ENCODE measurements at regions not wholly inside any gene's neighbourhood (a gene's known extent, or its start where the extent isn't known, plus 50 kb on each side); places are given as distances from the start of the nearest gene placed in this dataset.

DNA sequence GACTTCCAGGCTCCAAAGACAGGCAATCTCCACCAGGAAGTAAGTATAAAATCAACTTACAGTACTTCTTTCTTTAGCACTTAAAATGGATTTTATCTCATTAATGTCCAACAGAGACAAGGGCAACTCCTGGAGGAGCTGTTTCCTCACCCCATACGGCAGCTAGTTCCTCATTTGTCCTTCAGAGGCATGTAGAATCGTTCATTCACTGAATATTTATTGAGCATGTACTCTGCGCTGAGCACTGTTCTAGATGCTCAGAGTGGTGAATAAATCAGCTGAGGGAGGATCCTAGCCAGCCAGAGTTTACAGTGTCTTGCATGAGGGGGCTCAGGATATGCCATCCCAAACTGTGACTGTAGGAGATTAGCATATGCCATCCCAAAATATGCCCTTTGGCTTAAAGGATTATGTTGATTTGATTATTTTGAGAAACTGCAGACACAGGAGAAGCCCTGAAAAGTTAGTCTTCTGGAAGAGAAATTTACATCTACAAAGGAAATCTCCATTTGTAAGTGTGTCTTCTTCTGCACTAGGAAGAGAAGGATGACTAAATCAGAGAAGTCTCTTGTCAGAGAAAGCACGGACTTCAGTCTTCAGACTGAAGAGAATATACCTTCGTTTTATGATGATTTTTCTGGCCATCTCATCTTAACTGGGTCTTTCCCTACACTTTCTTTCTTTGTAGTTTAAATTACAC is 66.9 kb downstream of the BAMBI start:
- Histone ChIP-seq H2AFZ (ENCODE audit: low read length) (no peak overlapping the region), H4K20me1 (ENCODE audit: insufficient read depth, low read length) (no peaks in the 10 kb centered on the region), H3F3A (ENCODE audit: insufficient read depth, low read length) (no peaks in the 10 kb centered on the region), H3K9me2 (replicated peaks; ENCODE audit: insufficient read depth, low read length) (no peaks in the 10 kb centered on the region), H3K9me3 (replicated peaks; ENCODE audit: insufficient read depth, low read length) (no peaks in the 10 kb centered on the region), H3K9ac (ENCODE audit: low read length) (no peak overlapping the region), H3K27me3 (replicated peaks; ENCODE audit: insufficient read depth, low read length) (no peaks in the 10 kb centered on the region), H3K4me3 (ENCODE audit: low read length) (no peak overlapping the region), H3K79me2 (ENCODE audit: low read length) (no peaks in the 10 kb centered on the region), H3K4me2 (ENCODE audit: low read depth, low read length) (no peak overlapping the region), H3K36me3 (replicated peaks; ENCODE audit: insufficient read depth, low read length) (no peaks in the 10 kb centered on the region), H3K27ac (ENCODE audit: low read length) (no peak overlapping the region), H3K4me1 (ENCODE audit: low read length) (no peaks in the 10 kb centered on the region)
- TF ChIP-seq EZH2 (optimal IDR thresholded peaks at IDR 0.05; ENCODE audit: low read depth, low read length) (no peak), EZH2phosphoT487 (IDR thresholded peaks at IDR 0.05; ENCODE audit: low read length) (no peak)
- TF ChIP-seq, protein P1, sequence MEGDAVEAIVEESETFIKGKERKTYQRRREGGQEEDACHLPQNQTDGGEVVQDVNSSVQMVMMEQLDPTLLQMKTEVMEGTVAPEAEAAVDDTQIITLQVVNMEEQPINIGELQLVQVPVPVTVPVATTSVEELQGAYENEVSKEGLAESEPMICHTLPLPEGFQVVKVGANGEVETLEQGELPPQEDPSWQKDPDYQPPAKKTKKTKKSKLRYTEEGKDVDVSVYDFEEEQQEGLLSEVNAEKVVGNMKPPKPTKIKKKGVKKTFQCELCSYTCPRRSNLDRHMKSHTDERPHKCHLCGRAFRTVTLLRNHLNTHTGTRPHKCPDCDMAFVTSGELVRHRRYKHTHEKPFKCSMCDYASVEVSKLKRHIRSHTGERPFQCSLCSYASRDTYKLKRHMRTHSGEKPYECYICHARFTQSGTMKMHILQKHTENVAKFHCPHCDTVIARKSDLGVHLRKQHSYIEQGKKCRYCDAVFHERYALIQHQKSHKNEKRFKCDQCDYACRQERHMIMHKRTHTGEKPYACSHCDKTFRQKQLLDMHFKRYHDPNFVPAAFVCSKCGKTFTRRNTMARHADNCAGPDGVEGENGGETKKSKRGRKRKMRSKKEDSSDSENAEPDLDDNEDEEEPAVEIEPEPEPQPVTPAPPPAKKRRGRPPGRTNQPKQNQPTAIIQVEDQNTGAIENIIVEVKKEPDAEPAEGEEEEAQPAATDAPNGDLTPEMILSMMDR (IDR thresholded peaks at IDR 0.05; ENCODE audit: low read length) = no peak
- no peak for DNase-seq

DNA sequence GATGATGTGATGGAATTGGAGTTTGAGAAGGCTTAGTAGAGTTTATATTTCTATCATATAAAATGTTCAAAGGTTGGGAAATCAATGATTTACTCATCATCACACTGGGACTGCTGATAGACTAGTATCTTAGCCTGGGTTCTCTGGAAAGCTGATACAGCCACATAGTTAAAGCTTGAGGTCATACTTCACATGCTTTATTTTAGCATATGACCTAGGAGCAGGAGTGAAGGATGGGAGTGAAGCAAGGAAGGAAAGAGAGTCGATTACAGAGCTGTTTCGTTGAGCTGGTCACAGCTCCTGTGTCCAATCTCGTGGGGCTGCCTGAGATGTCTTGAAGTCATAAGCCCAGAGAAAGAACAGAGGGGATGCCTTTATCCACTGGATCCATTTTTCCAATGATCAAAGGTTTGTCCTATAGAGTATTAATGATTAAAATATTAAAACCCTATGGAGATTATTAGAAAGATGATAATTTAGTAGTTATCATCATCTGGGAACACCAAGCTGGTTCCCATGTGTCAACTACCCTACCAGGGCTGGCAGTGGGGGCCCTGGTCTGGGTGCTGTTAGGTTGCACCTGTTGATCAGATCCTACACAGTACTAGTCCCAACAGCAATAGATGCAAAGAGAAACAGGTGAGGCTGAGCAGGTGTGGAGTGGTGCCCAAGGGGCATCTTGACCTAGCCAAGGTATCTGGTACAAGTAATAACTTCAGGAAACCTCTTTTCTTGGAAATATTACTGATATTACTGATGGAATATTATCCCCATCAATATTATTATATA is 77.8 kb downstream of the BAMBI start:
- no peaks in the 10 kb centered on the region for H3K4me1 ChIP-seq (ENCODE audit: low read length)
- no peaks in the 10 kb centered on the region for H3K36me3 ChIP-seq (replicated peaks; ENCODE audit: insufficient read depth, low read length)
- H3K27ac ChIP-seq (ENCODE audit: low read length) = no peak overlapping the region
- no peaks in the 10 kb centered on the region for H3K27me3 ChIP-seq (replicated peaks; ENCODE audit: insufficient read depth, low read length)
- H3K79me2 ChIP-seq (ENCODE audit: low read length) = no peaks in the 10 kb centered on the region
- no peaks in the 10 kb centered on the region for H3F3A ChIP-seq (ENCODE audit: insufficient read depth, low read length)
- no peak for DNase-seq
- no peak overlapping the region for H3K4me3 ChIP-seq (ENCODE audit: low read length)
- TF ChIP-seq EZH2 (optimal IDR thresholded peaks at IDR 0.05; ENCODE audit: low read depth, low read length) = no peak
- no peak for TF ChIP-seq EZH2phosphoT487 (IDR thresholded peaks at IDR 0.05; ENCODE audit: low read length)
- TF ChIP-seq, protein P1 (IDR thresholded peaks at IDR 0.05; ENCODE audit: low read length) = no peak
- no peak overlapping the region for H2AFZ ChIP-seq (ENCODE audit: low read length)
- H3K9me3 ChIP-seq (replicated peaks; ENCODE audit: insufficient read depth, low read length) = no peaks in the 10 kb centered on the region
- no peak overlapping the region for H3K9ac ChIP-seq (ENCODE audit: low read length)
- no peaks in the 10 kb centered on the region for H4K20me1 ChIP-seq (ENCODE audit: insufficient read depth, low read length)
- no peaks in the 10 kb centered on the region for H3K9me2 ChIP-seq (replicated peaks; ENCODE audit: insufficient read depth, low read length)
- H3K4me2 ChIP-seq (ENCODE audit: low read depth, low read length) = no peak overlapping the region

DNA sequence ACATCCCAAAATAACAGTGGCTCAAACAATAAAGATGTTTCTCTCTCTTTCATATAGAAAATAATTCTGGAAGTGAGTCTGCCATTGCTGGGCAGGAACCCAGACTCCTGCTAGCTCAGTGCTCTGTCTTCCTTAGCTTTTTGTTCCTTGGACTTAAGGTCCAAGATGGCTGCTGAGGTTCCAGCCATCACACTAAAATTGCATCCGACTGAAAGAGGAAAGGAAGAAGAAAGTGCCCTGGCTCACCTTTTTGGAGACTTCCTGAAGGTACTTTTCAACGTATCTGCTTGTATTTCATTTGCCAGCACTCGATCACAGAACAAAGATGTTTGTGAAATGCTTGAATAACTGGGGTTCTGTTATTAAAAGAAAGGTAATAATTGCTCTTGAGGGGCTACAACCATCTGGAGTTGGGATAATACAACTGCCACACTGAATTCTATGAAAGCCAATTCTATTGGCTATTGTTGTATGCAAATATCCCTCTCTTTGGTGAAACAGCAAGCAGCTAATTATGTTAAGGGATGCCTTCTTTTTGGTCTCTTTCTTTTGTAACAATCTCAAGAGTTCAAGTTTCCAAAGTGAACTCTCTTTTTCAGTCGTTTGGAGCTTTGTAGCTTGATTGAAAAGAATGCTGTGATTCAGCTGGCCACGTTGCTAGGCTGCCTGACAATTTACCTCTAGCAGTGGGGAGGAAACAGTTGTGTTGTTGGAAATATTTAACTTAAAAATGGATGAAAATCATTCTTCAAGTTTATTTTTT is 83.9 kb downstream of the BAMBI start:
- no peak overlapping the region for H3K4me2 ChIP-seq (ENCODE audit: low read depth, low read length)
- TF ChIP-seq, protein P1 (IDR thresholded peaks at IDR 0.05; ENCODE audit: low read length) = no peak
- TF ChIP-seq EZH2 (optimal IDR thresholded peaks at IDR 0.05; ENCODE audit: low read depth, low read length) (no peak), EZH2phosphoT487 (IDR thresholded peaks at IDR 0.05; ENCODE audit: low read length) (no peak)
- no peaks in the 10 kb centered on the region for H3K27me3 ChIP-seq (replicated peaks; ENCODE audit: insufficient read depth, low read length)
- H3K4me3 ChIP-seq (ENCODE audit: low read length) = no peak overlapping the region
- no peaks in the 10 kb centered on the region for H3K36me3 ChIP-seq (replicated peaks; ENCODE audit: insufficient read depth, low read length)
- no peaks in the 10 kb centered on the region for H3K9me2 ChIP-seq (replicated peaks; ENCODE audit: insufficient read depth, low read length)
- no peak for DNase-seq
- no peak overlapping the region for H3K9ac ChIP-seq (ENCODE audit: low read length)
- H2AFZ ChIP-seq (ENCODE audit: low read length) = no peak overlapping the region
- H3K27ac ChIP-seq (ENCODE audit: low read length) = no peak overlapping the region
- H3K4me1 ChIP-seq (ENCODE audit: low read length) = no peaks in the 10 kb centered on the region
- H3K9me3 ChIP-seq (replicated peaks; ENCODE audit: insufficient read depth, low read length) = no peaks in the 10 kb centered on the region
- H3K79me2 ChIP-seq (ENCODE audit: low read length) = no peaks in the 10 kb centered on the region
- H4K20me1 ChIP-seq (ENCODE audit: insufficient read depth, low read length) = no peaks in the 10 kb centered on the region
- no peaks in the 10 kb centered on the region for H3F3A ChIP-seq (ENCODE audit: insufficient read depth, low read length)
